SH-SY5Y (cell line): ENCODE measurements at regions not wholly inside any gene's neighbourhood (a gene's known extent, or its start where the extent isn't known, plus 50 kb on each side); places are given as distances from the start of the nearest gene placed in this dataset.

Experiments
- GATA2 ChIP-seq: IDR thresholded peaks from 2 replicates; pipeline ENCODE4 v1.6.1; 2011; ENCODE audit warnings: mild to moderate bottlenecking, low read depth, low read length
- GATA3 ChIP-seq: IDR thresholded peaks from 2 replicates; pipeline ENCODE4 v1.6.1; 2011; ENCODE audit warnings: low read depth, mild to moderate bottlenecking, low read length, moderate library complexity

GRCh38 chr7:80999100-80999499, 80.2 kb upstream of the SEMA3C start:
- TF ChIP-seq GATA2 = no peak
- TF ChIP-seq GATA3 = no peak
